IMR-90 (cell line): ENCODE measurements at regions not wholly inside any gene's neighbourhood (a gene's known extent, or its start where the extent isn't known, plus 50 kb on each side); places are given as distances from the start of the nearest gene placed in this dataset.

Source experiments
- ATAC-seq: fragments of 200-7000 bp; cut with Tn5 transposase; 2 replicates; pipeline ENCODE4 v1.9.1; 2020; ENCODE audit warnings: low read depth, mild to moderate bottlenecking, moderate library complexity
- BruUV-seq: library from RNA; stranded (reverse); fragments of 400-500 nt; replicated peaks from 2 replicates; lab custom pipeline; 2021; lab: Mats Ljungman, UMichigan
- CTCF ChIA-PET: fragments of 300-600 bp; formaldehyde crosslinking; extraction: SDS; loops from one replicate; lab custom pipeline; 2021; ENCODE audit warnings: antibody characterized with exemption; lab: Yijun Ruan, JAX
- POLR2A ChIA-PET: fragments of 300-600 bp; sonication (Branson Sonifier 250); formaldehyde crosslinking; loops from one replicate; lab custom pipeline; 2022; ENCODE audit warnings: antibody characterized with exemption; ENCODE audit not compliant: unreplicated experiment; lab: Charles Lee
- DNase-seq: peaks from one replicate; pipeline ENCODE4 v3.0.0; 2013
- H2AFZ ChIP-seq: replicated peaks from 2 replicates; pipeline ENCODE3; 2013; ENCODE audit warnings: low read length, mild to moderate bottlenecking; ENCODE audit not compliant: poor library complexity
- H2AK5ac ChIP-seq: 2 replicates; pipeline ENCODE4 v1.6.1; 2013; ENCODE audit warnings: low read depth, low read length, inconsistent platforms
- H2AK9ac ChIP-seq: replicated peaks from 2 replicates; pipeline ENCODE3; 2013; ENCODE audit warnings: mild to moderate bottlenecking, low read depth, low read length, moderate library complexity; ENCODE audit not compliant: poor library complexity
- H2BK120ac ChIP-seq: 2 replicates; pipeline ENCODE4 v1.6.1; 2013; ENCODE audit warnings: low read depth, low read length, inconsistent platforms
- H2BK15ac ChIP-seq: 3 replicates; pipeline ENCODE4 v1.6.1; 2013; ENCODE audit warnings: low read depth, low read length, inconsistent platforms
- H2BK20ac ChIP-seq: 2 replicates; pipeline ENCODE4 v1.6.1; 2013; ENCODE audit warnings: low read depth, mild to moderate bottlenecking, inconsistent platforms, low read length, moderate library complexity
- H2BK5ac ChIP-seq: 2 replicates; pipeline ENCODE4 v1.6.1; 2013; ENCODE audit warnings: mild to moderate bottlenecking, low read depth, low read length, inconsistent platforms; ENCODE audit not compliant: poor library complexity, severe bottlenecking
- H3K14ac ChIP-seq: replicated peaks from 2 replicates; pipeline ENCODE4 v1.6.1; 2013; ENCODE audit warnings: low read depth, low read length, inconsistent platforms
- H3K18ac ChIP-seq: 2 replicates; pipeline ENCODE4 v1.6.1; 2013; ENCODE audit warnings: low read depth, low read length, control low read depth
- H3K23ac ChIP-seq: 2 replicates; pipeline ENCODE4 v1.6.1; 2013; ENCODE audit warnings: low read depth, low read length, inconsistent platforms
- H3K27ac ChIP-seq: 2 replicates; pipeline ENCODE4 v1.5.1; 2013; ENCODE audit warnings: mild to moderate bottlenecking, control low read depth, low read length; ENCODE audit not compliant: insufficient read depth
- H3K27me3 ChIP-seq: 2 replicates; pipeline ENCODE4 v1.6.1; 2013; ENCODE audit warnings: low read length; ENCODE audit not compliant: control insufficient read depth, insufficient read depth
- H3K36me3 ChIP-seq: 2 replicates; pipeline ENCODE4 v1.6.1; 2013; ENCODE audit warnings: low read length, mixed read lengths; ENCODE audit not compliant: control insufficient read depth, insufficient read depth
- H3K4ac ChIP-seq: 2 replicates; pipeline ENCODE4 v1.6.1; 2013; ENCODE audit warnings: low read depth, low read length, inconsistent platforms
- H3K4me1 ChIP-seq: 2 replicates; pipeline ENCODE4 v1.6.1; 2013; ENCODE audit warnings: low read length, mixed read lengths; ENCODE audit not compliant: control insufficient read depth, insufficient read depth
- H3K4me2 ChIP-seq: 2 replicates; pipeline ENCODE4 v1.6.1; 2013; ENCODE audit warnings: low read depth, mild to moderate bottlenecking, control low read depth, low read length, moderate library complexity
- H3K4me3 ChIP-seq: 2 replicates; pipeline ENCODE4 v1.5.1; 2013; ENCODE audit warnings: low read depth, mild to moderate bottlenecking, control low read depth, low read length, moderate library complexity; ENCODE audit not compliant: insufficient read depth
- H3K56ac ChIP-seq: 2 replicates; pipeline ENCODE4 v1.6.1; 2013; ENCODE audit warnings: low read length, inconsistent platforms; ENCODE audit not compliant: insufficient read depth; ENCODE audit errors: extremely low read depth
- H3K79me1 ChIP-seq, 2 experiments: 2 replicates each; pipeline ENCODE4 v1.6.1; 2013; ENCODE audit warnings: low read length in 2 of 2, inconsistent platforms in 1 of 2, low read depth in 1 of 2
- H3K9ac ChIP-seq: 2 replicates; pipeline ENCODE4 v1.6.1; 2013; ENCODE audit warnings: low read depth, low read length, control low read depth
- H3K9me1 ChIP-seq: 2 replicates; pipeline ENCODE4 v1.6.1; 2013; ENCODE audit warnings: low read length, inconsistent platforms; ENCODE audit not compliant: insufficient read depth
- H3K9me3 ChIP-seq: 2 replicates; pipeline ENCODE4 v1.6.1; 2013; ENCODE audit warnings: low read length; ENCODE audit not compliant: control insufficient read depth, insufficient read depth
- H4K20me1 ChIP-seq: 2 replicates; pipeline ENCODE4 v1.6.1; 2013; ENCODE audit warnings: low read length, inconsistent platforms; ENCODE audit not compliant: insufficient read depth
- H4K5ac ChIP-seq: 2 replicates; pipeline ENCODE4 v1.6.1; 2013; ENCODE audit warnings: mild to moderate bottlenecking, low read depth, low read length, control low read depth
- H4K8ac ChIP-seq, 2 experiments: 2 replicates each; pipeline ENCODE4 v1.6.1; 2013; ENCODE audit warnings: low read depth in 2 of 2, low read length in 2 of 2, control low read depth in 1 of 2, inconsistent platforms in 1 of 2
- H4K91ac ChIP-seq: 2 replicates; pipeline ENCODE4 v1.6.1; 2013; ENCODE audit warnings: low read depth, low read length, inconsistent platforms; ENCODE audit not compliant: insufficient read depth
- BHLHE40 ChIP-seq: fragments of 150-350 bp; IDR thresholded peaks from 2 replicates; pipeline ENCODE4 v1.6.1; 2016; ENCODE audit warnings: mild to moderate bottlenecking, low read depth, low read length
- CEBPB ChIP-seq: IDR thresholded peaks from 2 replicates; pipeline ENCODE4 v1.6.1; 2012; ENCODE audit warnings: low read depth, low read length, improper control_type of control experiment
- CHD1 ChIP-seq: IDR thresholded peaks from 2 replicates; pipeline ENCODE4 v1.6.1; 2012; ENCODE audit warnings: low read depth, low read length, improper control_type of control experiment
- FOS ChIP-seq: fragments of 150-350 bp; IDR thresholded peaks from 2 replicates; pipeline ENCODE4 v1.6.1; 2016; ENCODE audit warnings: low read depth, low read length
- MAFK ChIP-seq: IDR thresholded peaks from 2 replicates; pipeline ENCODE4 v1.6.1; 2012; ENCODE audit warnings: low read depth, low read length, improper control_type of control experiment
- MAZ ChIP-seq: IDR thresholded peaks from 2 replicates; pipeline ENCODE4 v1.6.1; 2012; ENCODE audit warnings: low read depth, mild to moderate bottlenecking, low read length, improper control_type of control experiment, moderate library complexity, borderline replicate concordance
- MXI1 ChIP-seq: IDR thresholded peaks from 2 replicates; pipeline ENCODE4 v1.6.1; 2012; ENCODE audit warnings: low read depth, mild to moderate bottlenecking, low read length, moderate library complexity, borderline replicate concordance
- NFE2L2 ChIP-seq: fragments of 150-350 bp; IDR thresholded peaks from 2 replicates; pipeline ENCODE4 v1.6.1; 2016; ENCODE audit warnings: low read depth, mild to moderate bottlenecking, low read length
- POLR2A ChIP-seq: IDR thresholded peaks from 2 replicates; pipeline ENCODE4 v1.6.1; 2012; ENCODE audit warnings: mild to moderate bottlenecking, low read depth, low read length
- RAD21 ChIP-seq: IDR thresholded peaks from 2 replicates; pipeline ENCODE4 v1.6.1; 2012; ENCODE audit warnings: low read length, improper control_type of control experiment
- RCOR1 ChIP-seq: IDR thresholded peaks from 2 replicates; pipeline ENCODE4 v1.6.1; 2012; ENCODE audit warnings: mild to moderate bottlenecking, low read length, improper control_type of control experiment; ENCODE audit not compliant: insufficient replicate concordance
- RFX5 ChIP-seq: IDR thresholded peaks from 2 replicates; pipeline ENCODE4 v1.8.0; 2012; ENCODE audit warnings: low read depth, mild to moderate bottlenecking, low read length, moderate library complexity
- SMC3 ChIP-seq: fragments of 150-350 bp; IDR thresholded peaks from 2 replicates; pipeline ENCODE4 v1.6.1; 2016; ENCODE audit warnings: low read depth, mild to moderate bottlenecking, antibody characterized with exemption, low read length, moderate library complexity
- WGBS, 2 experiments: methylation state at CpG; one replicate each; pipeline versions ENCODE4 v1.1.5 to v1.1.7; 2013; ENCODE audit warnings: missing lambda C conversion rate in 2 of 2; ENCODE audit not compliant: insufficient read length in 1 of 2; ENCODE audit errors: extremely low coverage in 2 of 2; 5-methylcytosine and 5-hydroxymethylcytosine counted together
- dilution Hi-C: fragments of 300-500 bp; cut with HindIII; formaldehyde crosslinking; loops from one replicate; pipeline ENCODE4 v1.14.3; 2018; ENCODE audit warnings: low sequenced_read_pairs; ENCODE audit not compliant: unreplicated experiment
- in situ Hi-C: fragments of 300-500 bp; cut with MboI; formaldehyde crosslinking; loops from 3 replicates; pipeline ENCODE4 v1.14.3; 2019; ENCODE audit warnings: low sequenced_read_pairs, inconsistent platforms, mixed read lengths
- intact Hi-C: fragments of 100-400 bp; cut with micrococcal nuclease; formaldehyde crosslinking; loops from 2 replicates; pipeline ENCODE4 v1.10.0; 2022
- TF ChIP-seq, protein P1 (sequence below): conservative IDR thresholded peaks from 2 replicates; pipeline ENCODE4 v1.5.1; 2012; ENCODE audit warnings: mild to moderate bottlenecking, low read depth, low read length, improper control_type of control experiment
- TF ChIP-seq, protein P2 (sequence below): fragments of 150-350 bp; IDR thresholded peaks from 2 replicates; pipeline ENCODE4 v1.6.1; 2017; ENCODE audit warnings: mild to moderate bottlenecking, antibody characterized with exemption, low read length, low read depth
- TF ChIP-seq, protein P3 (sequence below): fragments of 150-350 bp; IDR thresholded peaks from 2 replicates; pipeline ENCODE4 v1.6.1; 2016; ENCODE audit warnings: low read depth, mild to moderate bottlenecking, low read length, moderate library complexity, borderline replicate concordance

DNA sequence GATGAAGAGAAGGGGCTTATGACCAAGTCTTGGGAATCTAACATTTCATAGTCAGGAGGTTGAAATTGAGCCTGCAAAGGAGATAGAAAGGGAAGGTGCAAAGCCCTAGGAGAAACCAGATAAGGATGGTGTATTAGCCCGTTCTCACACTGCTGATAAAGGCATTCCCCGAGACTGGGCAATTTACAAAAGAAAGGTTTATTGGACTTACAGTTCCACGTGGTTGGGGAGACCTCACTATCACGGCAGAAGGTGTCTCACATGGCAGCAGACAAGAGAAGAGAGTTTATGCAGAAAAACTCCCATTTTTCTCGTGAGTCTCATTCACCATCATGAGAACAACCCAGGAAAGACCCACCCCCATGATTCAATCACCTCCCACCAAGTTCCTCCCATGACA lies 129.5 kb upstream of the LNX1 start:
- Histone ChIP-seq H4K91ac (no peak overlapping the region), H3K4me2 (no peak overlapping the region), H3K56ac (no peak overlapping the region), H3K36me3 (no peaks in the 10 kb centered on the region), H3K14ac (no peak overlapping the region), H4K8ac (no peak overlapping the region), H3K9me3 (no peaks in the 10 kb centered on the region), H3K79me1 (no peaks in the 10 kb centered on the region), H4K5ac (no peak overlapping the region), H3K18ac (no peak overlapping the region), H3K9ac (no peak overlapping the region), H2AK9ac (no peak overlapping the region), H3K4me3 (no peak overlapping the region), H4K20me1 (no peaks in the 10 kb centered on the region), H2BK5ac (no peak overlapping the region), H2BK20ac (no peak overlapping the region), H3K9me1 (0 out of 2 replicates have a peak, but pooled peaks cover 5% of the 10 kb centered on the region), H3K4ac (no peak overlapping the region), H3K27ac (no peak overlapping the region), H2AK5ac (no peak overlapping the region), H3K23ac (no peak overlapping the region), H2AFZ (no peak overlapping the region), H2BK120ac (no peak overlapping the region), H2BK15ac (no peak overlapping the region), H3K27me3 (no peaks in the 10 kb centered on the region; the same call in 1 of the 2 replicates), H3K4me1 (peaks cover 15% of the 10 kb centered on the region)
- no TSS peak for BruUV-seq
- ATAC-seq (no peak), DNase-seq (no peak)
- dilution Hi-C loops = no loop called here
- POLR2A ChIA-PET = no interaction called here
- intact Hi-C loops = no loop called here
- CTCF ChIA-PET = no interaction called here
- TF ChIP-seq, protein P1, sequence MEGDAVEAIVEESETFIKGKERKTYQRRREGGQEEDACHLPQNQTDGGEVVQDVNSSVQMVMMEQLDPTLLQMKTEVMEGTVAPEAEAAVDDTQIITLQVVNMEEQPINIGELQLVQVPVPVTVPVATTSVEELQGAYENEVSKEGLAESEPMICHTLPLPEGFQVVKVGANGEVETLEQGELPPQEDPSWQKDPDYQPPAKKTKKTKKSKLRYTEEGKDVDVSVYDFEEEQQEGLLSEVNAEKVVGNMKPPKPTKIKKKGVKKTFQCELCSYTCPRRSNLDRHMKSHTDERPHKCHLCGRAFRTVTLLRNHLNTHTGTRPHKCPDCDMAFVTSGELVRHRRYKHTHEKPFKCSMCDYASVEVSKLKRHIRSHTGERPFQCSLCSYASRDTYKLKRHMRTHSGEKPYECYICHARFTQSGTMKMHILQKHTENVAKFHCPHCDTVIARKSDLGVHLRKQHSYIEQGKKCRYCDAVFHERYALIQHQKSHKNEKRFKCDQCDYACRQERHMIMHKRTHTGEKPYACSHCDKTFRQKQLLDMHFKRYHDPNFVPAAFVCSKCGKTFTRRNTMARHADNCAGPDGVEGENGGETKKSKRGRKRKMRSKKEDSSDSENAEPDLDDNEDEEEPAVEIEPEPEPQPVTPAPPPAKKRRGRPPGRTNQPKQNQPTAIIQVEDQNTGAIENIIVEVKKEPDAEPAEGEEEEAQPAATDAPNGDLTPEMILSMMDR = no peak
- TF ChIP-seq CHD1 = no peak
- no peak for TF ChIP-seq SMC3
- TF ChIP-seq NFE2L2 = no peak
- TF ChIP-seq, protein P2, sequence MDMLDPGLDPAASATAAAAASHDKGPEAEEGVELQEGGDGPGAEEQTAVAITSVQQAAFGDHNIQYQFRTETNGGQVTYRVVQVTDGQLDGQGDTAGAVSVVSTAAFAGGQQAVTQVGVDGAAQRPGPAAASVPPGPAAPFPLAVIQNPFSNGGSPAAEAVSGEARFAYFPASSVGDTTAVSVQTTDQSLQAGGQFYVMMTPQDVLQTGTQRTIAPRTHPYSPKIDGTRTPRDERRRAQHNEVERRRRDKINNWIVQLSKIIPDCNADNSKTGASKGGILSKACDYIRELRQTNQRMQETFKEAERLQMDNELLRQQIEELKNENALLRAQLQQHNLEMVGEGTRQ = no peak
- no peak for TF ChIP-seq RFX5
- no peak for TF ChIP-seq FOS
- no peak for TF ChIP-seq BHLHE40
- no peak for TF ChIP-seq MAZ
- TF ChIP-seq, protein P3, sequence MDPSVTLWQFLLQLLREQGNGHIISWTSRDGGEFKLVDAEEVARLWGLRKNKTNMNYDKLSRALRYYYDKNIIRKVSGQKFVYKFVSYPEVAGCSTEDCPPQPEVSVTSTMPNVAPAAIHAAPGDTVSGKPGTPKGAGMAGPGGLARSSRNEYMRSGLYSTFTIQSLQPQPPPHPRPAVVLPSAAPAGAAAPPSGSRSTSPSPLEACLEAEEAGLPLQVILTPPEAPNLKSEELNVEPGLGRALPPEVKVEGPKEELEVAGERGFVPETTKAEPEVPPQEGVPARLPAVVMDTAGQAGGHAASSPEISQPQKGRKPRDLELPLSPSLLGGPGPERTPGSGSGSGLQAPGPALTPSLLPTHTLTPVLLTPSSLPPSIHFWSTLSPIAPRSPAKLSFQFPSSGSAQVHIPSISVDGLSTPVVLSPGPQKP = no peak
- TF ChIP-seq MAFK = no peak
- no peak for TF ChIP-seq RAD21
- no peak for TF ChIP-seq CEBPB
- no peak for TF ChIP-seq RCOR1
- no peak for TF ChIP-seq POLR2A
- no peak for TF ChIP-seq MXI1
- WGBS, 2 experiments = 100% methylated on average over 1 of the region's 5 CpGs; no CpG with 5 or more reads in 1 of the 2 experiments
- in situ Hi-C loops = loop anchor here (25.0 kb wide), 1 partner anchor 533 kb away; no protein-coding TSS in a partner anchor
